Keratinocyte (primary cell): ENCODE measurements at regions not wholly inside any gene's neighbourhood (a gene's known extent, or its start where the extent isn't known, plus 50 kb on each side); places are given as distances from the start of the nearest gene placed in this dataset.

ENCODE experiments used
- DNase-seq: peaks from one replicate; pipeline ENCODE4 v3.0.0-alpha.2; 2011; ENCODE audit warnings: low read depth, missing footprints, low spot score
- FAIRE-seq: peaks from 2 replicates; lab custom pipeline; 2011; peaks lifted over from hg19 to GRCh38; lab: Jason Lieb, UNC
- H2AFZ ChIP-seq: 2 replicates; pipeline ENCODE4 v1.6.0; 2012; ENCODE audit warnings: low read length, control low read depth, inconsistent platforms; ENCODE audit not compliant: control insufficient read depth
- H3K27ac ChIP-seq: 2 replicates; pipeline ENCODE4 v1.5.1; 2011; ENCODE audit warnings: low read length; ENCODE audit not compliant: control insufficient read depth, insufficient read depth
- H3K27me3 ChIP-seq: 3 replicates; pipeline ENCODE4 v1.6.0; 2011; ENCODE audit warnings: low read length; ENCODE audit not compliant: control insufficient read depth, insufficient read depth; ENCODE audit errors: extremely low read depth
- H3K36me3 ChIP-seq, 2 experiments: 2 replicates in 1 of 2; 3 replicates in 1 of 2; pipeline ENCODE4 v1.5.1; 2011; ENCODE audit warnings: low read length in 2 of 2, mild to moderate bottlenecking in 1 of 2; ENCODE audit not compliant: control insufficient read depth in 2 of 2, insufficient read depth in 2 of 2; ENCODE audit errors: extremely low read depth in 1 of 2
- H3K4me1 ChIP-seq: 3 replicates; pipeline ENCODE4 v1.5.1; 2011; ENCODE audit warnings: low read length; ENCODE audit not compliant: control insufficient read depth, insufficient read depth; ENCODE audit errors: extremely low read depth
- H3K4me2 ChIP-seq: 3 replicates; pipeline ENCODE4 v1.6.0; 2011; ENCODE audit warnings: low read depth, low read length; ENCODE audit not compliant: control insufficient read depth, insufficient read depth; ENCODE audit errors: extremely low read depth
- H3K4me3 ChIP-seq, 3 experiments: fragments of 200-600 bp in 1 of 3; sonication (generic) in 1 of 3; 2 replicates in 2 of 3; 3 replicates in 1 of 3; pipeline ENCODE4 v1.5.1; 2011 to 2016; ENCODE audit warnings: low read length in 3 of 3, mild to moderate bottlenecking in 3 of 3, control low read depth in 2 of 3, inconsistent platforms in 1 of 3, low read depth in 1 of 3, mixed read lengths in 1 of 3, mixed run types in 1 of 3, moderate library complexity in 1 of 3; ENCODE audit not compliant: control insufficient read depth in 2 of 3, insufficient read depth in 2 of 3; ENCODE audit errors: extremely low read depth in 1 of 3
- H3K79me2 ChIP-seq: 2 replicates; pipeline ENCODE4 v1.6.0; 2012; ENCODE audit warnings: low read length; ENCODE audit not compliant: control insufficient read depth, insufficient read depth
- H3K9ac ChIP-seq: 3 replicates; pipeline ENCODE4 v1.6.0; 2011; ENCODE audit warnings: low read length; ENCODE audit not compliant: control insufficient read depth, insufficient read depth; ENCODE audit errors: extremely low read depth
- H3K9me1 ChIP-seq: 3 replicates; pipeline ENCODE4 v1.6.0; 2011; ENCODE audit warnings: low read length; ENCODE audit not compliant: control insufficient read depth, insufficient read depth; ENCODE audit errors: extremely low read depth
- H3K9me3 ChIP-seq: 2 replicates; pipeline ENCODE4 v1.5.1; 2012; ENCODE audit warnings: low read depth, low read length; ENCODE audit not compliant: control insufficient read depth
- H4K20me1 ChIP-seq: 3 replicates; pipeline ENCODE4 v1.6.0; 2011; ENCODE audit warnings: low read length; ENCODE audit not compliant: control insufficient read depth, insufficient read depth; ENCODE audit errors: extremely low read depth
- CTCF ChIP-seq, 3 experiments: IDR thresholded peaks in 1 of 3; conservative IDR thresholded peaks in 1 of 3; optimal IDR thresholded peaks in 1 of 3; 2 replicates in 2 of 3; 3 replicates in 1 of 3; pipeline versions ENCODE3 to v1.5.1; 2011; ENCODE audit warnings: low read length in 3 of 3, mild to moderate bottlenecking in 3 of 3, moderate library complexity in 2 of 3, control low read depth in 1 of 3, inconsistent platforms in 1 of 3; ENCODE audit not compliant: insufficient read depth in 2 of 3; ENCODE audit errors: extremely low read depth in 1 of 3
- EZH2 ChIP-seq: IDR thresholded peaks from one replicate; pipeline ENCODE4 v1.6.1; 2012; ENCODE audit warnings: inconsistent platforms, mild to moderate bottlenecking, low read length, moderate library complexity
- dilution Hi-C: fragments of 300-500 bp; cut with MboI; formaldehyde crosslinking; loops from one replicate; pipeline ENCODE4 v1.7.0; 2020; ENCODE audit warnings: low sequenced_read_pairs; ENCODE audit not compliant: extremely low pct_ligation_motif_present

- Histone ChIP-seq H3K4me2 (no peak overlapping the region), H3K79me2 (no peaks in the 10 kb centered on the region), H3K9ac (no peak overlapping the region), H2AFZ (no peak overlapping the region), H3K9me1 (no peaks in the 10 kb centered on the region), H3K36me3 (no peaks in the 10 kb centered on the region), H3K4me3 (no peak overlapping the region), H3K27me3 (no peaks in the 10 kb centered on the region), H4K20me1 (no peaks in the 10 kb centered on the region), H3K27ac (no peak overlapping the region), H3K9me3 (no peaks in the 10 kb centered on the region), H3K4me1 (no peaks in the 10 kb centered on the region)
- no peak for FAIRE-seq
- no peak for DNase-seq
- TF ChIP-seq EZH2 (no peak), CTCF (optimal IDR thresholded peaks at IDR 0.05 in 1 of 3, IDR thresholded peaks at IDR 0.05 in 1 of 3, conservative IDR thresholded peaks at IDR 0.05 in 1 of 3; ENCODE audit: extremely low read depth in 1 of 3, insufficient read depth in 2 of 3, low read length in 3 of 3) (no peak)
- dilution Hi-C loops: no loop called here
Observed at GRCh38 chr7:84611391-84611790, 416.8 kb upstream of the SEMA3A start.

GRCh38 chr7:84610390-84610789 lies 415.8 kb upstream of the SEMA3A start:
- Histone ChIP-seq H3K4me2 (no peak overlapping the region), H3K9me1 (no peaks in the 10 kb centered on the region), H3K9ac (no peak overlapping the region), H3K27me3 (no peaks in the 10 kb centered on the region), H3K27ac (no peak overlapping the region), H2AFZ (no peak overlapping the region), H3K4me1 (no peaks in the 10 kb centered on the region), H3K4me3 (no peak overlapping the region), H4K20me1 (no peaks in the 10 kb centered on the region), H3K9me3 (no peaks in the 10 kb centered on the region), H3K36me3 (no peaks in the 10 kb centered on the region), H3K79me2 (no peaks in the 10 kb centered on the region)
- dilution Hi-C loops: no loop called here
- no peak for DNase-seq
- FAIRE-seq: peak; percentile 49
- no peak for TF ChIP-seq EZH2
- no peak for TF ChIP-seq CTCF (optimal IDR thresholded peaks at IDR 0.05 in 1 of 3, IDR thresholded peaks at IDR 0.05 in 1 of 3, conservative IDR thresholded peaks at IDR 0.05 in 1 of 3; ENCODE audit: extremely low read depth in 1 of 3, insufficient read depth in 2 of 3, low read length in 3 of 3)
